ENCODE measurements at regions not wholly inside any gene's neighbourhood (a gene's known extent, or its start where the extent isn't known, plus 50 kb on each side); places are given as distances from the start of the nearest gene placed in this dataset. TPM values are rescaled to one million over a fixed set of nuclear protein-coding genes. Genes with fewer than 3 reads are reported as not detected.
"Not testable (repeated sequence)": the region's sequence is repeated elsewhere in the genome, so short reads cannot be mapped to it uniquely, and the experiment has no call there.

GRCh38 chr5:51242456-51242855, 140.8 kb upstream of the ISL1 start:
- FAIRE-seq (no peak), DNase-seq (ENCODE audit: low spot score in 2 of 2) (no peak)

- DNase-seq (ENCODE audit: low spot score in 2 of 2); FAIRE-seq: not testable (repeated sequence)
These were observed 132.3 kb upstream of the ISL1 start for GRCh38 chr5:51250957-51251356.

- FAIRE-seq (no peak), DNase-seq (ENCODE audit: low spot score in 2 of 2) (no peak)
These were observed 112.0 kb upstream of the ISL1 start for GRCh38 chr5:51271261-51271660.

GRCh38 chr5:51273021-51273420, 110.2 kb upstream of the ISL1 start:
- FAIRE-seq: no peak
- DNase-seq (ENCODE audit: low spot score in 2 of 2): no peak

- DNase-seq (ENCODE audit: low spot score in 2 of 2) (no peak), FAIRE-seq (no peak)
These were observed 109.4 kb upstream of the ISL1 start for GRCh38 chr5:51273871-51274270.

- DNase-seq (ENCODE audit: low spot score in 2 of 2) (no peak), FAIRE-seq (no peak)
These were observed 107.8 kb upstream of the ISL1 start for GRCh38 chr5:51275428-51275827.

GRCh38 chr5:51276250-51276649, 107.0 kb upstream of the ISL1 start:
- FAIRE-seq (no peak), DNase-seq (ENCODE audit: low spot score in 2 of 2) (no peak)

- DNase-seq (ENCODE audit: low spot score in 2 of 2): no peak
- FAIRE-seq: no peak
These were observed 104.7 kb upstream of the ISL1 start for GRCh38 chr5:51278539-51278938.

- FAIRE-seq: no peak
- DNase-seq (ENCODE audit: low spot score in 2 of 2): no peak
These were observed 103.1 kb upstream of the ISL1 start for GRCh38 chr5:51279983-51280706.

GRCh38 chr5:51286046-51286445, 97.2 kb upstream of the ISL1 start:
- DNase-seq (ENCODE audit: low spot score in 2 of 2) (no peak), FAIRE-seq (no peak)

GRCh38 chr5:51302343-51302742, 80.9 kb upstream of the ISL1 start:
- FAIRE-seq: no peak
- no peak for DNase-seq (ENCODE audit: low spot score in 2 of 2)

GRCh38 chr5:51326844-51327243, 56.4 kb upstream of the ISL1 start:
- DNase-seq (ENCODE audit: low spot score in 2 of 2) (no peak), FAIRE-seq (no peak)

Small RNA genes lying in the stretch of these regions (small RNA-seq; reads per million reads assigned to genes)
- gene AC022441.3 (not detected), gene RNU6-1296P (not detected), gene RNU6-480P (not detected)

Measured in frontal cortex (tissue), 4 donors.